NB4 (cell line): ENCODE measurements at regions not wholly inside any gene's neighbourhood (a gene's known extent, or its start where the extent isn't known, plus 50 kb on each side); places are given as distances from the start of the nearest gene placed in this dataset.

ENCODE experiments used
- DNase-seq: peaks from one replicate; pipeline ENCODE4 v3.0.0; 2010; ENCODE audit warnings: low read depth
- H3K4me3 ChIP-seq: one replicate; pipeline ENCODE4 v1.5.1; 2011; ENCODE audit warnings: mild to moderate bottlenecking, low read depth, low read length, moderate library complexity
- CTCF ChIP-seq: IDR thresholded peaks from one replicate; pipeline ENCODE4 v1.5.1; 2012; ENCODE audit warnings: low read depth, low read length
- MAX ChIP-seq: IDR thresholded peaks from 2 replicates; pipeline ENCODE4 v1.6.1; 2011; ENCODE audit warnings: low read depth, low read length
- MYC ChIP-seq: IDR thresholded peaks from 2 replicates; pipeline ENCODE4 v1.6.1; 2011; ENCODE audit warnings: low read depth, low read length
- POLR2A ChIP-seq: IDR thresholded peaks from 2 replicates; pipeline ENCODE4 v1.6.1; 2011; ENCODE audit warnings: mild to moderate bottlenecking; ENCODE audit not compliant: insufficient read length; ENCODE audit errors: extremely low read depth

GRCh38 chr2:224222974-224223373 lies 178.9 kb downstream of the FAM124B start:
- H3K4me3 ChIP-seq = no peak overlapping the region
- no peak for DNase-seq
- TF ChIP-seq CTCF (no peak), MAX (no peak), POLR2A (no peak), MYC (no peak)

- TF ChIP-seq MAX (no peak), CTCF (no peak), POLR2A (no peak), MYC (no peak)
- H3K4me3 ChIP-seq = no peak overlapping the region
- no peak for DNase-seq
Observed at GRCh38 chr2:224222291-224222690, 179.6 kb downstream of the FAM124B start.

GRCh38 chr2:224221455-224221913 lies 180.4 kb downstream of the FAM124B start:
- H3K4me3 ChIP-seq = no peak overlapping the region
- TF ChIP-seq POLR2A = no peak
- no peak for TF ChIP-seq CTCF
- no peak for TF ChIP-seq MAX
- TF ChIP-seq MYC = no peak
- no peak for DNase-seq

- H3K4me3 ChIP-seq = no peak overlapping the region
- TF ChIP-seq POLR2A (no peak), CTCF (no peak), MYC (no peak), MAX (no peak)
- no peak for DNase-seq
Observed at GRCh38 chr2:224220586-224221255, 181.2 kb downstream of the FAM124B start.

GRCh38 chr2:224219781-224220180 lies 180.7 kb upstream of the SERPINE2 start:
- no peak overlapping the region for H3K4me3 ChIP-seq
- no peak for DNase-seq
- TF ChIP-seq CTCF (no peak), MYC (no peak), POLR2A (no peak), MAX (no peak)
